Astrocyte of the cerebellum (primary cell): ENCODE measurements at regions not wholly inside any gene's neighbourhood (a gene's known extent, or its start where the extent isn't known, plus 50 kb on each side); places are given as distances from the start of the nearest gene placed in this dataset.

Experiments used
- DNase-seq: peaks from one replicate; pipeline ENCODE4 v3.0.0-alpha.2; 2011; ENCODE audit warnings: low read depth
- H3K4me3 ChIP-seq: 2 replicates; pipeline ENCODE4 v1.5.1; 2011; ENCODE audit warnings: mild to moderate bottlenecking, low read depth, low read length, moderate library complexity
- CTCF ChIP-seq: IDR thresholded peaks from 2 replicates; pipeline ENCODE4 v1.5.1; 2012; ENCODE audit warnings: low read length, low read depth, moderate library complexity, mild to moderate bottlenecking; ENCODE audit errors: missing control alignments
- in situ Hi-C: cut with HindIII; loops from 2 replicates; pipeline ENCODE4 v1.10.0; 2017; ENCODE audit warnings: low sequenced_read_pairs

- H3K4me3 ChIP-seq = no peak overlapping the region
- no peak for TF ChIP-seq CTCF
- in situ Hi-C loops = no loop called here
- no peak for DNase-seq
These were observed 60.6 kb upstream of the CD34 start for GRCh38 chr1:207971331-207972219.

GRCh38 chr1:207970329-207971233 is 59.7 kb upstream of the CD34 start:
- DNase-seq = no peak
- in situ Hi-C loops = no loop called here
- H3K4me3 ChIP-seq = no peak overlapping the region
- TF ChIP-seq CTCF = no peak

- DNase-seq = no peak
- in situ Hi-C loops = no loop called here
- TF ChIP-seq CTCF = no peak
These were observed 58.6 kb upstream of the CD34 start for GRCh38 chr1:207969528-207969927.

GRCh38 chr1:207968521-207969009 is 57.6 kb upstream of the CD34 start:
- TF ChIP-seq CTCF = no peak
- H3K4me3 ChIP-seq = no peak overlapping the region
- in situ Hi-C loops = no loop called here
- DNase-seq = no peak

More at GRCh38 chr1:207969528-207969927, 58.6 kb upstream of the CD34 start:
- H3K4me3 ChIP-seq = no peak overlapping the region

GRCh38 chr1:207967703-207968102 is 56.8 kb upstream of the CD34 start:
- H3K4me3 ChIP-seq = no peak overlapping the region
- no peak for TF ChIP-seq CTCF
- in situ Hi-C loops = no loop called here
- no peak for DNase-seq

- DNase-seq = no peak
- in situ Hi-C loops = no loop called here
- TF ChIP-seq CTCF = no peak
- H3K4me3 ChIP-seq = no peak overlapping the region
These were observed 55.6 kb upstream of the CD34 start for GRCh38 chr1:207966521-207966920.
